NT2/D1 (cell line): ENCODE measurements at regions not wholly inside any gene's neighbourhood (a gene's known extent, or its start where the extent isn't known, plus 50 kb on each side); places are given as distances from the start of the nearest gene placed in this dataset.

ENCODE experiments used
- SUZ12 ChIP-seq: IDR thresholded peaks from 2 replicates; pipeline ENCODE4 v1.6.1; 2011; ENCODE audit not compliant: insufficient read length, insufficient read depth; ENCODE audit errors: extremely low read depth
- ZNF274 ChIP-seq: IDR thresholded peaks from 2 replicates; pipeline ENCODE4 v1.6.1; 2011; ENCODE audit warnings: mild to moderate bottlenecking, low read depth, low read length

DNA sequence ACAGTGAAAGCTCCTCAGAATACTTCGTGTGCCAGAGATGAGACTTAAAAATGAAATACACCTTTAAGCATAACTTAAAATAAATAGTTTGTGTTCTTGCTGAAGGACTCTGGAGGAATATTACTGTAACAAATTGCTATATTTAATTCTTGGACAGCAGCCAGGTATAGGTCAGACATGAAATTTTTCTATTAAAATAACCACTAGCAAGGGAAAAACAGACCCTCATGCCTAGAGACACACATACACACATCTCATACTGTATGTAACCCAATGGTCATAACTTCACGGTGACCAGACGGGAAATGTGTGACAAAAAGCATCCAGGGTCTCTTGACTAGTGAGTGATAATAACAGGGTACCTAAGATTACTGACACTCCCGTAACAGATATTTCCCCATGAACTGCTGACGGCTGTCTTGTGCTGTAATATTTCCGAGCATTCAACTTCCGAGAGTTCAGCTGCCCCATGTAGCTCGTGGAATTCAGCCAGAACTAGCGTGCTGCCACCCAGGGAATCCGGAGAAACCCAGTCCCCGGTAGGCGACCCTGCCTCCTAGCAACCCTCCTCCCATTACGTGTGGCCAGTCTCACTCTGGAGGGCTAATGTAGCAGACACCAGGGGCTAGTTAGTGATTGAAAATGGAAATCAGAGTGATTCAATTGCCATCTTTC, 2295.1 kb upstream of the WWC1 start:
- TF ChIP-seq ZNF274 (no peak), SUZ12 (no peak)
